NOMO-1 (cell line): ENCODE measurements at regions not wholly inside any gene's neighbourhood (a gene's known extent, or its start where the extent isn't known, plus 50 kb on each side); places are given as distances from the start of the nearest gene placed in this dataset.
"Not testable (repeated sequence)": the region's sequence is repeated elsewhere in the genome, so short reads cannot be mapped to it uniquely, and the experiment has no call there.

Experiments used
- DNase-seq, 2 experiments: peaks; one replicate each; lab custom pipeline; 2025; ENCODE audit not compliant: unreplicated experiment in 2 of 2; lab: John Stamatoyannopoulos, UW

GRCh38 chr6:72530750-72531149 is 91.1 kb upstream of the KCNQ5 start:
- no peak for DNase-seq

GRCh38 chr6:72533606-72534005 is 88.3 kb upstream of the KCNQ5 start:
- DNase-seq: no peak

- no peak for DNase-seq
Measured at GRCh38 chr6:72534236-72534635, 87.6 kb upstream of the KCNQ5 start.

DNA sequence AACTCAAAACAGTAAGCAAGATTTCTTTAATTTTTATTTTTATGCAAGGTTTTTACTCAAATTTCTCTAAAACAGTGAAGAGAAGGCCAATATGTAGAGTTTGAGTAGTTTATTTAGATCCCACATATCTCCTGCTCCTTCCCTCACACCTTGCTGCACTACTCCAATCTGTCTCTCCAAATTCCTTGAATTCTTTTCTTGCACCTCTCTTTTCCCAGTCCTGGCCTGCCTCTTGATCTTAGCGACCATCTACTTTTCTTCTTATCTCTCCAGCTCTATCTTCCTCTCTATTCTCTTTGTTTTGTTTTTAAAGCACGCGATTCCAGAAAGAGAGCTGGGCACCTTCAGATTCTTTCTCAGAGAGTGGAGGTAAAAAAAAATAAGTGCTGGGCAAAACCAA is 86.7 kb upstream of the KCNQ5 start:
- DNase-seq: no peak

GRCh38 chr6:72547020-72547419 is 74.8 kb upstream of the KCNQ5 start:
- DNase-seq: no peak

DNA sequence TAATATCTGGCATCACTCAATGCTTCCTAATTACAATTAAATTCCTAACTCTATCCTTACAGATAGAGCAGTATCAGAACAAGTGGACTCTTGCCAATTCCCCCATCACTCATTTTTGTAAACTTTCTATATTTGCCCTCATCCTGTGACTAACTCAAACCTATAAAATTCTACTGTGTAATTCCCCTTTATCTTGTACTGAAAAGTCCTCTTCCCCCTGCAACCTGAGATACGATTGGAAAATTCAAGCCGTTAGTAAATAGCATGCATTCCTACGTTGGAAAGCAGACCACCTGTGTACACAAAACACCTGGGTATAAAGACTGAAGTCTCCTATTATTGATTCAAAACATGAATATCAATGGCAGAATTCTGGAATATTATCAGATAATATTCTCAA is 70.4 kb upstream of the KCNQ5 start:
- no peak for DNase-seq

- DNase-seq: no peak
Measured at GRCh38 chr6:72552938-72553337, 68.9 kb upstream of the KCNQ5 start.

DNA sequence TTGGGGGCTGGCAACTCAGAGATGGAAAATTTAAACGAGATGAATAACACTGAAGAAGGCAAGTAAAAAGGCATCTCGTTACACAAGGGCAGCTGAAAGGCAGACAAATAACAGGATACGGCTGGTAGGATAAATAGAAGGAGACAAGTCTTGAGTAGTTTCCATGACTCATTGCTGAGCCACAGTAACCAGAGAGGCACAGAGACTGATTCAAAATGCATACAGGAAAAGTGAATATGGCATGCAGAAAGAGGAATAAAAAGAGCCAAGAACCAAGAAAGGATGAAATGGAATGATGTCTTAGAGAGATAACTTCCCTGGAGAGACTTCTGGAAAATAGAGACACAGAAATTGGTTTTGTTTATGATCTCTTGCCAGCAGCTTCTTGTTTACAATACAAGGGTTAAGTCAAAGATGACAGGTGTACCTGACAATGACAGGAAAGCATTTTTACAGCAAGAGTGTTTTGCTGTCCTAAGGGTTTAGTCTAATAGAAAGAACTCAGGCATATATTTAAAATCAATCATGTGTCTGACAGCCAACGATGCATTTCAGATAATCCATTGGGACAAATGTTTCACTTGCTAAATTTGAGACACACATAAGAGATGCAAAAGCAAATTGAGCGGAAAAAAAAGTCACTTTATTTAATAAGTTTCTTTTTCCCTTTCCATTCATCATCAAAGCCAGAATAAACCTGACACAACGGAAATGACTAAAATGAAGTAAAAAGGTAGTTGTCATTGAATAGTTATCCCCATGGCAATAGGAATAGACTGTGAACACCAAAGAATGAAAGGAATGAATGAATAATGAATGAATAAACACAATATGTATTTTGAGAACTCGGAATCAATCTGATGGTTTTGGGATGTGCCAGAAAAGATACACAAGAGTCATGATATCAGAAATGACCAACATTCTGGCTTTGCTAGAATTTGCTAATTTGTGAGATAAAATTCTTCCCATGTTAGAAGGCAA is 68.0 kb upstream of the KCNQ5 start:
- no peak for DNase-seq

DNA sequence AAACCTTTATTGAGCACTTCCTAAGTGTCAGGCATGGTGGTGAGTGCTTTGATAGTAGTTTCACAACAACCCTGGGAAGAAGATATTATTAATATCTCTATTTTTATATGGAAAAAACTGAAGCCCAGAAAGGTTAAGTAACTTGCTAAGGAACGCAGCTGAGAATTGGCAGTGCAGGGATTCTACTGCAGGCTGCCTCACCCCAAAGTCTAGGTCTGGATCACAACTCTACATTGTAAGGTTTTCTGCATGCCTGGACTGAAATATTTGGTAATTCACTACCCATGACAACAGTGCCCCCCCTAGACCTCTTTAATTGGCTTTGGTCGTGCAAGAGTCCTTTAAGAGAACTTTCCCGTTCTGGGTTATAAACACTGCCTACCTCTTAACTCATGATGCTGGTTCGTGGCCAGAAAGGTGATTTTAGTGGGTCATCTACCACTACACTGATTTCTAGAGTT is 67.1 kb upstream of the KCNQ5 start:
- DNase-seq: no peak

DNA sequence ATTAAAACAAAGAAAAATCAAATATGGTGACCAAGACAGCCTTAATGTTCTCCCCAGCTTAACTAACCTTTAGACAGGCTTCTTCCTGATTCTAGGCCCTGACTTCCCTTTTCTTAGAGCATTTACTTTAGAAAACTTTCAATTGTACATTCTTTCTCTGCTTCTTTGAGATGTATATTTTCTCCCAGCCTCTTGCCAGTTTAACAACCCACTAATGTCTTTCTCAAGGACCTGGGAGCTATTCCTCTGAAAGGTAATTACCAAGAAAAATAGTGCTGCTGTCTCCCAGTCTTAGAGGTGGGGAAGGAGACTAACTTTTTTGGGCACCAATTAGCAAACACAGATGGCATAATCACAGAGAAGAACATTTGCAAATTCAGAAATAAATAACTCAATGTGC is 62.8 kb upstream of the KCNQ5 start:
- DNase-seq: peak in 1 of 2 experiments; percentile 42

DNA sequence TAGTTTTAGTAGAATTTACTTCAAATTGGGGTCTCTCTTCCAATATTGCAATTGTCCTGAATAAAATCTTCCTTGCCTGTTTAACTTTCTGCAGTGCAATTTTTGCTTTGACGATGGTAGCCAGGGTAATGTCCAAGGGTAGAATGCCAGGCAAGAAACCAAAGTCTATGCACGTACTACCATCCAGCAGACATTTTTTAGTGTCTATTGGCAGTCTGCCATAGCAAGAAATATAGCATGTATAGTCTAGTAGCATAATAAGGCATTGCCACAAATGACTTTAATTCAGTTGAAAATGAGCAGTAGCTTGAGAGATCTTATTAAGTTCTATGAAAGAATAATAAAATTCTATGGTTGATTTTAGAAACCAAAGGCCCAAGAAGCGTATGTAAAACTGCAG is 62.3 kb upstream of the KCNQ5 start:
- no peak for DNase-seq

DNA sequence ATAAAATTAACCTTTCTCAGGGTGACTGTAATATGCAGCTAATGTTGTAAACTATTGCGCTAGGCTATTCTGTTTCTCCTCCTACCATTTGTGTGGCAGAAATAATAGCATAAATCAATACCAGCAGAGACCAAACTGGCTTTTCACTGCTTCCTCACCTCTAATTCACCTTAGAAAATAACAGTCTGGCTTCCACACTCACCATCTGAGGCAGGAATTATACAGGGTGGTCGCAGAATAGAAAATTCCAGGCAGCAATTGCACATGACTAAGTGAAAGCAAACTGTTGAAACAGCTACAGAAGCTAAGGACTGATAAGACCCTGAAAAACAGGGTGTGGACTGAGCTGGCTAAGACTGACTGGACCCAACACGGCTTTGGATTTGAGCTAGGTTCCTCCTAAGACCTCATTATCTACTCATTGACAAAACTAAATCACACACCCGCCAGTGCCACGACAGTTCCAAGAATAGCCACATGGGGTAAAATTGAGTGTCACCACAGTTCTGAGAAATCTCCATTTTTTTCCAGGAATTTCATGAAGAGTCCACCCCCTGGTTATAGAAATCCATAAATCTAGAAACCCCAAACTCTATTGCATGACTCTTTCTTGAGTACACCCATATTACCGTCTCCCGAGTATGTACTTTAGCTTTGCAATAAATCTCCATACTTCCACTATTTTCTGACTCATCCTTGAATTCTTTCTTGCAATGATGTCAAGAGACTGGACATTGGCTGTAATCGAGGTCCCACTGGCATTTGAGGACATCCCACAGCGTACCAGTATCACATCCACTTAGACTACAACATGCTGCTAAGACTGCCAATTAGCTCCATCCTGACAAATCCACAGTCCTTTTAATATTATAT is 60.9 kb upstream of the KCNQ5 start:
- no peak for DNase-seq

DNA sequence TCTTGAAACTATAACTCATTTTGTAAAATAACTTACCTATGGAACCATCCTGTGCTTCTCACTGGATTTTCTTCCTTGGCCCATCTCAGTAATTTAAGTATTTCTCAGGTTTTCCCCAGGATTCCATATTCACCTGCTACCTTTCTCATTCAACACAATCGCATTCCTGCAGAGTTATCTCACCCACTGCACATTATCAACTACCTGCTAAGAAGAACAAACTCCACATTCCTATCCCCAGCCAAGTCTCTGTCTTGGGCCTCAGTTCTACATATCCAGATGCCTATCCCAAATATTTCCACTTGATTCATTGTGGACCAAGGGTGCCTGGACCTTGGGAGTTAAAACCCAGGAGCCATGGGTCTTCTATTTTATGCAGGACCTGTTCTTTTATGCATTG is 60.2 kb upstream of the KCNQ5 start:
- no peak for DNase-seq

GRCh38 chr6:72564231-72564630 is 57.6 kb upstream of the KCNQ5 start:
- DNase-seq: no peak

DNA sequence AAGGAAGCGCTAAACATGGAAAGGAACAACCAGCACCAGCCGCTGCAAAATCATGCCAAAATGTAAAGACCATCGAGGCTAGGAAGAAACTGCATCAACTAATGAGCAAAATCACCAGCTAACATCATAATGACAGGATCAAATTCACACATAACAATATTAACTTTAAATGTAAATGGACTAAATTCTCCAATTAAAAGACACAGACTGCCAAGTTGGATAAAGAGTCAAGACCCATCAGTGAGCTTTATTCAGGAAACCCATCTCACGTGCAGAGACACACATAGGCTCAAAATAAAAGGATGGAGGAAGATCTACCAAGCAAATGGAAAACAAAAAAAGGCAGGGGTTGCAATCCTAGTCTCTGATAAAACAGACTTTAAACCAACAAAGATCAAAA is 49.9 kb upstream of the KCNQ5 start:
- DNase-seq: not testable (repeated sequence)
